ENCODE measurements at regions not wholly inside any gene's neighbourhood (a gene's known extent, or its start where the extent isn't known, plus 50 kb on each side); places are given as distances from the start of the nearest gene placed in this dataset.

DNA sequence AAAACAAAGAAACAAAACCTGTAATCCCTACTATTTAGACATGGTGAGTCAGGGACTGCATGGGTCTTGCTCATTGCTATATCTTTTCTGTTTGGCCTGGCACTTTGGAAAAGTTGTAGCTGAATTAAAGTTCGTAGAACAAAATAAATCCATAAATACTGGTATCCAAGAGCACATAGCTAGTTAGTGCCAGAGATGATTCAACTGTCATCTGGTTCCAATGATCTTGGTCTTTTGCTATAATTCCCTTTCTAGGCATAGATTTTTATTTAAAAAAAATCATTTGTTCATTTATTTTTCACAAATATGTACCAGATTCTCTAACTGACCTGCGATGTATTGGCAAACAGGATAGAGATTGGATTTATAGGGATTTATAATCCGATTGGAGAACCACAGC, 1436.1 kb upstream of the GOT2 start:
- TF ChIP-seq, protein P1, sequence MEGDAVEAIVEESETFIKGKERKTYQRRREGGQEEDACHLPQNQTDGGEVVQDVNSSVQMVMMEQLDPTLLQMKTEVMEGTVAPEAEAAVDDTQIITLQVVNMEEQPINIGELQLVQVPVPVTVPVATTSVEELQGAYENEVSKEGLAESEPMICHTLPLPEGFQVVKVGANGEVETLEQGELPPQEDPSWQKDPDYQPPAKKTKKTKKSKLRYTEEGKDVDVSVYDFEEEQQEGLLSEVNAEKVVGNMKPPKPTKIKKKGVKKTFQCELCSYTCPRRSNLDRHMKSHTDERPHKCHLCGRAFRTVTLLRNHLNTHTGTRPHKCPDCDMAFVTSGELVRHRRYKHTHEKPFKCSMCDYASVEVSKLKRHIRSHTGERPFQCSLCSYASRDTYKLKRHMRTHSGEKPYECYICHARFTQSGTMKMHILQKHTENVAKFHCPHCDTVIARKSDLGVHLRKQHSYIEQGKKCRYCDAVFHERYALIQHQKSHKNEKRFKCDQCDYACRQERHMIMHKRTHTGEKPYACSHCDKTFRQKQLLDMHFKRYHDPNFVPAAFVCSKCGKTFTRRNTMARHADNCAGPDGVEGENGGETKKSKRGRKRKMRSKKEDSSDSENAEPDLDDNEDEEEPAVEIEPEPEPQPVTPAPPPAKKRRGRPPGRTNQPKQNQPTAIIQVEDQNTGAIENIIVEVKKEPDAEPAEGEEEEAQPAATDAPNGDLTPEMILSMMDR (conservative IDR thresholded peaks at IDR 0.05) = no peak
- TF ChIP-seq ZFX (IDR thresholded peaks at IDR 0.05) = no peak
